Endothelial cell of umbilical vein (primary cell): ENCODE measurements at regions not wholly inside any gene's neighbourhood (a gene's known extent, or its start where the extent isn't known, plus 50 kb on each side); places are given as distances from the start of the nearest gene placed in this dataset.

ENCODE experiments used
- BruUV-seq: library from RNA; stranded (reverse); fragments of 400-500 nt; replicated peaks from 2 replicates; lab custom pipeline; 2021; lab: Mats Ljungman, UMichigan
- CTCF ChIA-PET: fragments of 300-600, 350-600 bp; sonication (Branson Sonifier 250); formaldehyde crosslinking; loops from one replicate; lab custom pipeline; 2021; ENCODE audit warnings: antibody characterized with exemption, inconsistent platforms; lab: Charles Lee
- POLR2A ChIA-PET: fragments of 300-600, 350-600 bp; sonication (Branson Sonifier 250); formaldehyde crosslinking; loops from one replicate; lab custom pipeline; 2021; ENCODE audit warnings: antibody characterized with exemption, inconsistent platforms; lab: Charles Lee
- DNase-seq: peaks from one replicate; pipeline ENCODE4 v3.0.0-alpha.2; 2011; ENCODE audit warnings: low read depth, low spot score
- FAIRE-seq: peaks from 2 replicates; lab custom pipeline; 2011; peaks lifted over from hg19 to GRCh38; lab: Jason Lieb, UNC
- H2AFZ ChIP-seq: 2 replicates; pipeline ENCODE4 v1.6.0; 2012; ENCODE audit warnings: low read depth, low read length, control low read depth, inconsistent platforms
- H3K27ac ChIP-seq: 2 replicates; pipeline ENCODE4 v1.5.1; 2011; ENCODE audit warnings: low read depth, mild to moderate bottlenecking, control low read depth, low read length, moderate library complexity; ENCODE audit not compliant: insufficient read depth
- H3K27me3 ChIP-seq, 2 experiments: 2 replicates each; pipeline versions ENCODE4 v1.6.0 to v1.6.1; 2011; ENCODE audit warnings: low read length in 2 of 2, mixed read lengths in 1 of 2; ENCODE audit not compliant: control insufficient read depth in 2 of 2, insufficient read depth in 2 of 2
- H3K36me3 ChIP-seq, 2 experiments: 2 replicates in 1 of 2; 3 replicates in 1 of 2; pipeline ENCODE4 v1.5.1; 2011; ENCODE audit warnings: low read length in 2 of 2, mild to moderate bottlenecking in 1 of 2, moderate library complexity in 1 of 2; ENCODE audit not compliant: control insufficient read depth in 2 of 2, insufficient read depth in 2 of 2; ENCODE audit errors: extremely low read depth in 1 of 2
- H3K4me1 ChIP-seq: 3 replicates; pipeline ENCODE4 v1.5.1; 2011; ENCODE audit warnings: mild to moderate bottlenecking, low read length; ENCODE audit not compliant: control insufficient read depth, insufficient read depth; ENCODE audit errors: extremely low read depth
- H3K4me2 ChIP-seq: 2 replicates; pipeline ENCODE4 v1.6.1; 2011; ENCODE audit warnings: low read length, control low read depth, mixed read lengths; ENCODE audit not compliant: insufficient read depth
- H3K4me3 ChIP-seq, 3 experiments: fragments of 200-600 bp in 1 of 3; sonication (generic), shearing (Covaris generic) in 1 of 3; replicated peaks in 1 of 3; 2 replicates each; pipeline ENCODE4 v1.5.1; 2011 to 2016; ENCODE audit warnings: control low read depth in 3 of 3, low read length in 3 of 3, mild to moderate bottlenecking in 2 of 3, inconsistent platforms in 1 of 3, low read depth in 1 of 3, moderate library complexity in 1 of 3; ENCODE audit not compliant: insufficient read depth in 1 of 3
- H3K79me2 ChIP-seq: 2 replicates; pipeline ENCODE4 v1.6.0; 2012; ENCODE audit warnings: low read length, inconsistent platforms; ENCODE audit not compliant: control insufficient read depth, insufficient read depth
- H3K9ac ChIP-seq: replicated peaks from 2 replicates; pipeline ENCODE3; 2011; ENCODE audit warnings: low read length, control low read depth; ENCODE audit not compliant: insufficient read depth; ENCODE audit errors: extremely low read depth
- H3K9me1 ChIP-seq: replicated peaks from 3 replicates; pipeline ENCODE4 v1.6.0; 2011; ENCODE audit warnings: mild to moderate bottlenecking, low read length; ENCODE audit not compliant: control insufficient read depth, insufficient read depth; ENCODE audit errors: extremely low read depth
- H3K9me3 ChIP-seq: replicated peaks from 2 replicates; pipeline ENCODE4 v1.5.1; 2012; ENCODE audit warnings: low read length, inconsistent platforms; ENCODE audit not compliant: control insufficient read depth, insufficient read depth
- H4K20me1 ChIP-seq: replicated peaks from 2 replicates; pipeline ENCODE3; 2011; ENCODE audit warnings: mild to moderate bottlenecking, low read length; ENCODE audit not compliant: control insufficient read depth, insufficient read depth; ENCODE audit errors: extremely low read depth
- EZH2 ChIP-seq: IDR thresholded peaks from 2 replicates; pipeline ENCODE4 v1.6.1; 2012; ENCODE audit warnings: borderline replicate concordance, low read depth, mild to moderate bottlenecking, moderate library complexity, low read length, inconsistent platforms; ENCODE audit not compliant: severe bottlenecking
- FOS ChIP-seq: IDR thresholded peaks from 2 replicates; pipeline ENCODE4 v1.6.1; 2011; ENCODE audit warnings: mild to moderate bottlenecking, low read length, moderate library complexity, borderline replicate concordance; ENCODE audit not compliant: insufficient read depth
- GATA2 ChIP-seq: IDR thresholded peaks from 2 replicates; pipeline ENCODE4 v1.7.0; 2011; ENCODE audit warnings: low read depth, mild to moderate bottlenecking, moderate library complexity, mixed read lengths, low read length; ENCODE audit not compliant: insufficient read length, insufficient read depth
- JUN ChIP-seq: IDR thresholded peaks from 2 replicates; pipeline ENCODE4 v1.6.1; 2011; ENCODE audit warnings: borderline replicate concordance, low read depth; ENCODE audit not compliant: insufficient read length, insufficient read depth
- MYC ChIP-seq: IDR thresholded peaks from one replicate; pipeline ENCODE4 v1.6.1; 2011; ENCODE audit warnings: mild to moderate bottlenecking, low read depth, low read length
- POLR2A ChIP-seq: IDR thresholded peaks from 2 replicates; pipeline ENCODE4 v1.6.1; 2012; ENCODE audit warnings: low read depth, mild to moderate bottlenecking, control low read depth, low read length
- POLR2AphosphoS5 ChIP-seq: IDR thresholded peaks from 2 replicates; pipeline ENCODE4 v1.6.1; 2012; ENCODE audit warnings: low read depth, mild to moderate bottlenecking, control low read depth, low read length, moderate library complexity; ENCODE audit not compliant: insufficient read depth
- dilution Hi-C: fragments of 300-500 bp; cut with MboI; formaldehyde crosslinking; loops from one replicate; pipeline ENCODE4 v1.15.0; 2019; ENCODE audit warnings: low sequenced_read_pairs; ENCODE audit not compliant: extremely low pct_ligation_motif_present
- intact Hi-C: fragments of 100-400 bp; cut with micrococcal nuclease; formaldehyde crosslinking; loops from one replicate; pipeline ENCODE4 v1.10.0; 2022
- TF ChIP-seq, protein P1 (sequence below), 2 donors: IDR thresholded peaks; 1 replicate in 1 of 2; 2 replicates in 1 of 2; pipeline ENCODE4 v1.5.1; 2011; ENCODE audit warnings: low read length in 2 of 2, mild to moderate bottlenecking in 2 of 2, moderate library complexity in 2 of 2, control low read depth in 1 of 2, inconsistent platforms in 1 of 2, low read depth in 1 of 2; ENCODE audit not compliant: insufficient read depth in 1 of 2; ENCODE audit errors: extremely low read depth in 1 of 2
- TF ChIP-seq, protein P2 (sequence below): IDR thresholded peaks from 2 replicates; pipeline ENCODE4 v1.6.1; 2011; ENCODE audit not compliant: insufficient read depth, insufficient read length

DNA sequence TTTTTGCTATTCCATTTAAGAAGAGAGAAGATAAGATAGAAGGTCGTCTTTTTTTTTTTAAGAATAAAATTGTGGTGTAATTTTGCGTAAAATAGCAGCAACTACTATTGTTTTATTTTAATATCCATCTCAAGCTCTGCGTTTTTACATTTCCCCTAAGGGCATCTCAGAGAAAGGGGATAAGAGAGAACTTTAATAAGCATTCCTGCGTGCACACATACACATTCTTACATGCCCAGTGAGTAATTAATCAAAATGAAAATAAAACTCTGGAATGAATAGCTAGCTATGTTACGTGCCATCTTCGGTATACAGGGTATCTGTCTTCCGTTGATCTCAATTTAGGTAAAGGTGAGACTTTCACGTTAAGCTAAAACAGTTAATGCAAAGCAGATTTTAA lies 200.3 kb upstream of the TENM3 start:
- TF ChIP-seq FOS, result no peak
- no peak for TF ChIP-seq EZH2
- TF ChIP-seq MYC, result no peak
- no peak for TF ChIP-seq POLR2AphosphoS5
- TF ChIP-seq POLR2A, result no peak
- no peak for TF ChIP-seq JUN
- TF ChIP-seq GATA2, result no peak
- TF ChIP-seq, protein P1, sequence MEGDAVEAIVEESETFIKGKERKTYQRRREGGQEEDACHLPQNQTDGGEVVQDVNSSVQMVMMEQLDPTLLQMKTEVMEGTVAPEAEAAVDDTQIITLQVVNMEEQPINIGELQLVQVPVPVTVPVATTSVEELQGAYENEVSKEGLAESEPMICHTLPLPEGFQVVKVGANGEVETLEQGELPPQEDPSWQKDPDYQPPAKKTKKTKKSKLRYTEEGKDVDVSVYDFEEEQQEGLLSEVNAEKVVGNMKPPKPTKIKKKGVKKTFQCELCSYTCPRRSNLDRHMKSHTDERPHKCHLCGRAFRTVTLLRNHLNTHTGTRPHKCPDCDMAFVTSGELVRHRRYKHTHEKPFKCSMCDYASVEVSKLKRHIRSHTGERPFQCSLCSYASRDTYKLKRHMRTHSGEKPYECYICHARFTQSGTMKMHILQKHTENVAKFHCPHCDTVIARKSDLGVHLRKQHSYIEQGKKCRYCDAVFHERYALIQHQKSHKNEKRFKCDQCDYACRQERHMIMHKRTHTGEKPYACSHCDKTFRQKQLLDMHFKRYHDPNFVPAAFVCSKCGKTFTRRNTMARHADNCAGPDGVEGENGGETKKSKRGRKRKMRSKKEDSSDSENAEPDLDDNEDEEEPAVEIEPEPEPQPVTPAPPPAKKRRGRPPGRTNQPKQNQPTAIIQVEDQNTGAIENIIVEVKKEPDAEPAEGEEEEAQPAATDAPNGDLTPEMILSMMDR (IDR thresholded peaks at IDR 0.05; ENCODE audit: extremely low read depth in 1 of 2, insufficient read depth in 1 of 2, low read depth in 1 of 2, low read length in 2 of 2), result no peak
- TF ChIP-seq, protein P2, sequence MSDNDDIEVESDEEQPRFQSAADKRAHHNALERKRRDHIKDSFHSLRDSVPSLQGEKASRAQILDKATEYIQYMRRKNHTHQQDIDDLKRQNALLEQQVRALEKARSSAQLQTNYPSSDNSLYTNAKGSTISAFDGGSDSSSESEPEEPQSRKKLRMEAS, result no peak
- H3K4me3 ChIP-seq, result no peak overlapping the region
- ChIA-PET CTCF (no interaction called here), POLR2A (no interaction called here)
- no peak overlapping the region for H3K4me2 ChIP-seq
- no peaks in the 10 kb centered on the region for H3K79me2 ChIP-seq
- no peak overlapping the region for H2AFZ ChIP-seq
- no peaks in the 10 kb centered on the region for H4K20me1 ChIP-seq
- no peaks in the 10 kb centered on the region for H3K36me3 ChIP-seq
- no TSS peak for BruUV-seq
- no peaks in the 10 kb centered on the region for H3K27me3 ChIP-seq
- DNase-seq (no peak), FAIRE-seq (no peak)
- H3K9me1 ChIP-seq, result no peaks in the 10 kb centered on the region
- dilution Hi-C loops (no loop called here), intact Hi-C loops (no loop called here)
- H3K4me1 ChIP-seq, result no peaks in the 10 kb centered on the region
- no peak overlapping the region for H3K9ac ChIP-seq
- peaks cover 2% of the 10 kb centered on the region for H3K9me3 ChIP-seq
- no peak overlapping the region for H3K27ac ChIP-seq
